ENCODE measurements at regions not wholly inside any gene's neighbourhood (a gene's known extent, or its start where the extent isn't known, plus 50 kb on each side); places are given as distances from the start of the nearest gene placed in this dataset.
A peak's percentile ranks its signal among the peaks of the same experiment; 100 is the strongest.

DNA sequence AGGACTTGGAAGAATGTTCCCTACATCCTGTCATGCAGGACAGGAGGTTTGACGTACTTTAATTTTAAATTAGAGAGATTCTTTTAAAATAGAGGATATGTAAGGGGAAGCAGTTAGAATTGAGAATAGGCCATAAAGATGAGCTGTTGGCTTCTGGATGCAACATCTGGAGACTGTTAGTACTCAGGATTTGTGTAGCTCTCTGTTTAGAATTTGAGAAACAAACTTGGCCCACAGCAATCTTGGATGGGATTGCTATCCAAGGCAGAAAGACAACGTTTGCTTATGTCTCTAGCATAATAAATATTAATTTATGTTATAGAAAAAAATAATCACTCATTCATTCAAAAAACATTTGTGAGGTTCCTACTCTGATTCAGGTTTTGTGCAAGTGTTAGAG lies 398.4 kb upstream of the NOVA1 start:
- DNase-seq (ENCODE audit: low read depth) = peak; percentile 3

DNA sequence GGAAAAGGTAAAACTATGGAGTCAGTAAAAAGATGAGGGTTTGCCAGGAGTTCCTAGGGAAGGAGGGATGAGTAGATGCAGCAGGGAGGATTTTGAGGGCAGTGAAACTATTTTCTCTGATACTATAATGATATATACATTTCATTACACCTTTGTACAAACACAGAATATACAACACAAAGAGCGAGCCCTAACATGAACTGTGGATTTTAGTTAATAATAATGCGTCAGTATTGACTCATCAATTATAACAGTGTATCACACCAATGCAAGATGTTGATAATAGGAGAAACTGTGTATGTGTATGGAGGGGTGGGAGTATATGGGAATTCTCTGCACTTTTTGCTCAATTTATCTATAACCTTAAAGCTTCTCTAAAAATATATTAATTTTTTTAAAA lies 404.3 kb upstream of the NOVA1 start:
- no peak for DNase-seq (ENCODE audit: low read depth)

DNA sequence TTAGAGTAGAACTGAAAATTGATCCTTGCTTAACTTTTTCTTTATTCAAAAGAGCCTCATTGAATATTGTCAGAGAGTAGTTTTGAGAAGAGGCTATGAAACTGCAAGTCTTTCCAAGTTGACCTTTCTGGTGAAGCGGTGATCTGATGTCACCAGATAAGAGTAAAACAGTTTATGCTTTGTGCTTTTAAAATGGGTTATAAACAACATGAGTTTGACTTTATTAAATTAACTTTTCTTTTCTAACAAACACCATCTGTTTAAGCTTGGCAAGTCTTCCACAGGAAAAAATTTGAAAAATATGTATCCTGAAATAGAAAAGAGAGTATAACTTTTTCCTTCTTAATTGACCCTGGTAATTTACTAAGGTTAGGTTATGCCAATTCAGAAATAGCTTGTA lies 408.7 kb upstream of the NOVA1 start:
- no peak for DNase-seq (ENCODE audit: low read depth)

DNA sequence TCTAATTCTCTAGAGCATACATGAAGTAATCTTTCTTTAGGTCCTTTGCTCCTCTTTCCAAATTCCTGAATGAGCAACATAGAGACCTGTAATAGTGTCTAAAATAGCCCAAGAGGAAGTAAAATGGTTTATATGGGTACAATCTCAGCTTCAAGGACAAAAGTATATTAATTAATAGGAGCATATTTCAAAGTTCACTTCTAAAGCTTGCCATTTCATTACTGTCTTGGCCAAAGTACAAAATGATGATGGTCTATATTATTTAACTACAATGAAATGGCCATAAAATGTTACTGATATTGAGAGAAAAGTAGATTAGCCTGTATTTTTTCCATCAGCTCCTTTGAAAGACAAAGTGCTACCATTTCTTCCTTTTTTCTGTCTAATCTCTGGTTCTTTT lies 410.4 kb upstream of the NOVA1 start:
- DNase-seq (ENCODE audit: low read depth) = no peak

DNA sequence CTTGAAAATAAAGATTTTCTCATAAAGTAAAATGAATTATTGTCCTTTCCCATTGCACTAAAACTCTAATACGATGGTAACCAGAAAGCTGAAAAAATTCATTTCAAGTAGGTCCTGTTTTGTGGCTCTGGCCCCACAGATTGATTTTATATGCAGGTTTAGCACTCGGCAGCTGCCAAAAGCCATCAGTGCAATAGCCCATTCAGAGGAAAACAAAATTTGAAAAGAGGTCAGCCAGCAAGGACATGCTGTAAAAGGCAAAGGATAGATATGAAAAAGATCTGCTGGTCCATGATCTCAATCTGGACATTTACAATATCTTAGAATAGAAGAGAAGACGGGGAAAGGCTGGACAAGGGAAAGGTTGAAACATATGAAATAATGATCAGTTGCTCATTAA lies 414.8 kb upstream of the NOVA1 start:
- no peak for DNase-seq (ENCODE audit: low read depth)

DNA sequence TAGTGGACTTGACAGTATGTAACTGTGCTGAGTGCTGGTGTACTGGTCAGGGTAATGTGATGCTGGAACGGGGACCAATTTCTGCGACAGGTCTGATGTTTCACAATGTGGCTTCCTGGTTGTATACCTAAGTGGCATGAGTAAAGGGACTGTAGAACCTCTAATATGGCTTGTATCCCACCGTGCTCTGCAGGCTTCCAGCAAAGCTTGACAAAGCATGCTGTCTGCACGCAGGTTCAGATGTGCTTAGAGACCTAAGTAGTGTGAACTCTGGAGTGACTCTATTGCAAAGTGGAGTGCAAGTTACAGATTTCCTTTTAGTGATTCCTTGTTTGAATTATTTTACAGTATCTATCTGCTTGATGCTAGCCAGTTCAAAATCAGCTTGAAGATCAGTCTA lies 415.8 kb upstream of the NOVA1 start:
- no peak for DNase-seq (ENCODE audit: low read depth)

DNA sequence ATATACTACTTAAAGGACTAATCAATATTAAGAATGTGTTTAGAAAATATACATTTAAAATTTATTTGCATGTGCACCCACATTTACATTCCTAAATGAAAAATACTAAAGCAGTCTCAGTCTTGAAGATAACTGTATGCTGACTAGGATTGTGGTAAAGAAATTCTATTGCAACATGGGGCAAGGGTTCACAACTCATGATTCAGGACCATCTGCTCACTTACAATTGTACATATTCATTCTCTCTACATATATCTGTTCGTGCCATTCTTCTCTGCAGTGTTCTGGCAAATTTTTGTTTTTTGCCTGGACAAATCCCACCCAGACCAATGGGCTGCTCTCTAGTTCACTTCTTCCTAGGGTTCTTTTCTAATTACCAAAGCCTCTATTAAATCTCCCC lies 417.2 kb upstream of the NOVA1 start:
- no peak for DNase-seq (ENCODE audit: low read depth)

DNA sequence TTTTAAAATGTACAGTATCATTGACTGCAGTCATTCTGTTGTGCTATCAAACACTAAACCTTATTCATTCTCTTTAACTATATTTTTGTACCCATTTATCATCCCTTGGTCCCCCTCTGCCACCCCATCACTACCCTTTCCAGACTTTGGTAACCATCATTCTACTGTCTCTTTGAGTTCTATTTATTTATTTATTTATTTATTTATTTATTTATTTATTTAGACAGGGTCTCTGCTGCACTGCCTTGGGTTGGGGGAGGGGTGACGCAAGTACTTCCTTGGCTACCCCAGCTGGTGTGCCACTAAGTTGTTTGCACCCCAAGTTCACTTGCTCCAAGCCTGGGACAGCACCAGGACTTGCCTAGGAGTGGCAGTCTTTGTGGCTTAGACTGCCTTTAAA lies 427.8 kb upstream of the NOVA1 start:
- no peak for DNase-seq (ENCODE audit: low read depth)

DNA sequence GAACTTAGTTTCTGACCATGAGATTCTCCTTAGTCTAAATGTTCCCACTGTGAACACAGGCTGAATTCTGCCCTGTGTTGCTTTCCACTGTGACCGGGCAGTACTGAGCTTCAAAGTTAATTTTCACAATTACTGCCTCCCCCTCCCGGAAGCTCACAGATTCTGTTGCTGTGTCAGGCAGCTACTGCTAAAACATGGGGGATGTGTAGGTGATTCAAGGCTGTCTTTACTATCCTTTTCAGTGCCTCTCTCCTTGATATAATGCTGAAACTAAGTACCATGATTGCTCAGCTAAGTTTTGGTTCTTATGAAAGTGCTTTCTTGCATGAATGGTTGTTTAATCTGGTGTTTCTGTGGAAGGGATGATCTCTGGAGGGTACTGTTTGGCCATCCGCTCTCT lies 428.3 kb upstream of the NOVA1 start:
- DNase-seq (ENCODE audit: low read depth) = no peak

DNA sequence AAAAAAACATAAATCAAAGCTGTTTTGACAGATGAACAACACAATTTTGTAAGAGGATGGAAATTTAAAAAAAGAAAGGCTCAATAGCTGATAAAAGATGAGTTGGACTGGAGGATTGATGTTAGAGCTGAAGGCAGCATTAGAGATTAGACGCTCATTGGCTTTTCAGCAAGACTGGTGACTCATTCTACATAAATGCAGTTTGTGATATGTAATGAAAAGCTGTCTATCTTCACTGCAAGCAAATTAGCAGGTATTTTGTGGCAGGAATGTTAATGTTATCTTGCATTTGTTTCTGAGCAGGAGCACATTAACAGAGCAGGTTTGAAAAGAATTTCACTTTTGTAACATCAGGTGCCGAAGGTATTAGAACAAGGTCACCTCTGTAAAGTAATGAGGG lies 442.7 kb upstream of the NOVA1 start:
- DNase-seq (ENCODE audit: low read depth) = no peak

DNA sequence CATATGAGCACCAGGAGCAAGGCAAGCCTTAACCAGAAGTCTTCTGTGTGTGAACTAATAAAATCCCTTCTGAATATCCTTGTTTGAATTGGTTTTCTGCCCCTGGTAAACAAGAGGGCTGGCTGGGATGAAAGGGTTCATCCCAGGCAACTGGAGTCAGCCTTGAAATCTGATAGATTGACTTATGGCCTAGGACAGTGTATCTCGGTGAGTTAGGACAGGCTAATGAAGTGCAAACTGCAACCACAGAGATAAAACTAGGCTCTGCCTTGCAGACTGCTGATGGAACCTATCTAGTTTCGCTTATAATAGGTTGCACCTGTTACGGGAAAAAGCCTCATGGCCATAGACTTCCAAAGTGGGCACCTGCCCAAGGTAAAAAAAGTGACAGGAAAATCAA lies 451.9 kb upstream of the NOVA1 start:
- DNase-seq (ENCODE audit: low read depth) = no peak

DNA sequence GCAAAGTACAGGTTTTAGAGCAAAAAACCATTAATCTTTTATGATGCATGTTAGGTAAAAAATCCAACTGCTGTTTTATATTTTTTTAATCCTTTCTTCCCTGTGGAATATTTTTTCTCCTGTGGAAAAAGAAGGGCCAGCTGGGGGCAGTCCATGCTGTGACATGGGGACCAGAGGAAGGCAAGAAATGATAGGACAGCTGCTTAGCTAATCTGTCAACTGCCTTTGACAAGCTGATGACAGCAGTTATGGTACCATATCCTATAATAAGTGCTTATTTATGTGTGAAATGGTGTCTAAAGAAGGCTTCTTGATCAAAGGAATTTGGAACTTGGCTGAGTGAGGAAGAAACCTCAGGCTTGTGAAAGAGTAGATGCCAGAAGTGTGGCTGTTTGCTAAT lies 452.4 kb upstream of the NOVA1 start:
- no peak for DNase-seq (ENCODE audit: low read depth)

DNA sequence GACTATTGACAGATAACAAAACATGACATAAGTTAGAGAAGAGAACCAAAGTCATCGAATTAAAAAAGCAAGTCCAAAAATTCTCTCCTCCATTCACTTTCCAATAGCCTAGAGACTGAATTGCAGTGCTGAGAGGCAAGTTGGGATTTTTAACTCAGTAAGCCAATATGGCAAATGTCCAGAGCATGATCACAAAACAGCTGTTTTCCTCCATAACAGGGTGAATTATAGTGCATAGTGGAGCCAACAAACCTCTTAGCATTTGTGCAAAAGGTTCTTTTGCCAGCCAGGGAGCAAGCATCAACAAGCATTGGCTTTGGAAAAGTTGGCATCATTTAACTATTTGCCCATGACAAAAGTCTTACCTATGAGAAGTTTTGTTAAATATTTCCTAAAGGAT lies 458.8 kb upstream of the NOVA1 start:
- peak; percentile 6 for DNase-seq (ENCODE audit: low read depth)

DNA sequence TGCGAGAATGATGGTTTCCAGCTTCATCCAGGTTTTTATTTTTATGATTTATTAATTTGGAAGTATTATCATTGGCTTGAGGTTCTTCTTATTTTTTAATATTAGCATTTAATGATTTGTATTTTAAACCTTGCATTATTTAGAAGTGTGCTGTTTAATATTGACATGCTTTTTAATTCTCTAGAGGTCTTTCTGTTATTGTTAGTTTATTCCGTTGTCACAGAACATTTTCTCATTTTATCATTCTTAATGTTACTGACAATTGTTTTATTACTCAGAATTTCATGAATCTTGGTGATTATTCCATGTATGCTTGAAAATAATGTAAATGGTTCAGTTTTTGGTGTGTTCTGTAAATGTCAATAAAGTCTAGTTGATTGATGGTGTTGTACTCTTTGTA lies 463.5 kb upstream of the NOVA1 start:
- DNase-seq (ENCODE audit: low read depth) = no peak

DNA sequence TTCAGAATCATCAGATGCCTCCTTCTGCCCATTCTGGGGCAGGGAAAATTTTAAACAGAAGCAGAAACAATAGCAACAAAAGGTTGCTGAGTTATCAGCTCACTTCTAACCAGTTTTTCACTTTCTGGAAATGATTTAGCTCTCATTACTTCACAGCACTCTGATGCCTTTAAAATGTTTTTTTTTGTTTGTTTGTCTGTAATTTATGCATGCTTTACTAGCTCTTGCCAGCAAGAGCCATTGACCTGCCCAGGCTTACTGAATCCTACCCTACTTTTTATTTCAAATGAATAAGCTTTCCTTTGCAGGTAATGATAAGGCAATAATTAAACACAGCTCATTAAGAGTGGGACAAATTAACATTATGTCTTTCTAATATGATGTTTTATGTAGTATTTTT lies 466.1 kb upstream of the NOVA1 start:
- no peak for DNase-seq (ENCODE audit: low read depth)

DNA sequence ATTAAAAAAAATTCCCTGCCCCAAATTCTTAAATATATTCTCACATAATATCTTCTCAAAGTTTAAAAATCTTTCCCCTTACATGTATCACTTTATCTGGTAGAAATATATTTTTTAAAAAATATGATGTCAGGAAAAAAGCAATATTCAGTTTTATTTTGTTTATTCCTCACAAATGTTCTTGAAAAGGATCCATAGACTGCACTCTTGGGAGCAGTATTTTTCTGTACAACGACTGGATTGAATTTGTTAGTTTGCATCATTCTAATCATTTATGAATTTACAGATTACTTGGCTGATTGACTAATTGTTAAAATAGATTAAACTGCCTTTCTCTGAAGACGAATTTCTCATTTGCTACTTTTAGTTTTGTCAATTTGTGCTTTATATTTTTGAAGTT lies 468.1 kb upstream of the NOVA1 start:
- no peak for DNase-seq (ENCODE audit: low read depth)

DNA sequence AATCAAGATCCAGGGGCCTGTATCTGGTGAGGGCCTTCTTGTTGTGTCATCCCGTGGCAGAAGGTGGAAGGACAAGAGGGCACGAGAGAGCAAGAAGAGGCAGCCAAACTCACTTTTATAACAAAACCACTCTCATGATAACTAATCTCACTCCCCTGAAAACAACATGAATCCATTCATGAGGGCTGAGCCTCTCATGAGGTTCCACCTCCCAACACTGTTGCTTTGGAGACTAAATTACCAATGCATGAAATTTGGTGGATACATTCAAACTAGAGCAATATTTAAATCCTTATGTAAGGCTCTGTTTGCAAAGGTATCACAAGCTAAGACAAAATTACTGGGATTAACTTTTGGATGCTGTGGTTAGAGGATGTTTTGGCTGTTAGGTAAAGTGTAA lies 470.1 kb upstream of the NOVA1 start:
- DNase-seq (ENCODE audit: low read depth) = no peak

DNA sequence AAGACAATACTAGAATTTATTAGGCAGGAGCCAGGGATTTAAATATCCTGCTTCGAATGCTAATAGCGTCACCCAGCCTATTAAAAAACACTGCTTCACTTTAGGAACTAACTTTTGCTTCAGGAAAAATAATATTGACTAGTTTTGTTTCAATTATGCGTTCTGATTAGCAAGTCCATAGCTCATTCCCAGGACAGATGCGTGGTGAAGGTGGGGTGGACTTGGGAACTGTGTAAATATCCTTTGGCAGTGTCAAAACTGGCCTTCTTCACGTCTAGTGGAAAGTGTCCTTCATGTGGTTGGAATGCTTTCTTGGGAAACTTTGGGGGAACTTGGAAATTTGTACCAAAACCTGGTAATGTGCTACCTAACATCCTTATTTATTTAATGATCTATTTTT lies 474.8 kb upstream of the NOVA1 start:
- no peak for DNase-seq (ENCODE audit: low read depth)

DNA sequence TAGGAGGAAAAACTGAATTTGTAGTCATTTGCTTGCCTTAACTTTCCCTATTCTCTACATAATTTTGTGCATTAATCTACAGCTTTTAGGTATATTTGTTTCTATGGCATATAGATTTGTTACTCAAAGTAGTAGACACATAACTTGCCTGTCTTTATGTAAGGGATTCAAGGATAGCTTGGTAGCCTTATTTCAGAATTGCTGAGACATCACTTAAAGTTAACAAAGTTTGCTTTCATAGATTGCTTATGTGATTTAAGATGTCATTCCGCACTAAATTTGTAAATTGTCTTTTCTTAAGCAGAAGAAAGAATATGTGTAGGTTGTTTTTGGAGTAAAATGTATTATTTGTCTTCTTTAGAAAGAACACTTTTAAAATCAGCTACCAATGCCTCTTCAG lies 477.7 kb upstream of the NOVA1 start:
- no peak for DNase-seq (ENCODE audit: low read depth)

DNA sequence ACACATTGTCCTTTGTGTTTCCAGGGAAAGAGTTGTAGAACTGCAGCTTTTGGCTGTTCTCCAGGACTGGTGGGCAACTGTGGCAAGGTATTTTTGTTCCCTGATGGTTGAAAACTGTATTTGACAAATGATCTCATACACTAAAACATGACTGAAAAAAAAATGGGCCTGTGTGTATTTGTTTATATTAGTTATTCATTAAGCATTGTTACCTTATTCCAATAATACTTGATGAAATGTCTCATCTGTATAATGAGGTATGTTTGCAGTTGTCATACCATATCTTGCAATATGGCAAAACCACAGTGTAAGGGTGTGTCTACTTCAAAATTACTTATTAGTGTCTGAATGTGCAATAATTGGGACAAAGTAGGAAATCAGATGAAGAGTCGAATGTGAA lies 479.4 kb upstream of the NOVA1 start:
- no peak for DNase-seq (ENCODE audit: low read depth)

DNA sequence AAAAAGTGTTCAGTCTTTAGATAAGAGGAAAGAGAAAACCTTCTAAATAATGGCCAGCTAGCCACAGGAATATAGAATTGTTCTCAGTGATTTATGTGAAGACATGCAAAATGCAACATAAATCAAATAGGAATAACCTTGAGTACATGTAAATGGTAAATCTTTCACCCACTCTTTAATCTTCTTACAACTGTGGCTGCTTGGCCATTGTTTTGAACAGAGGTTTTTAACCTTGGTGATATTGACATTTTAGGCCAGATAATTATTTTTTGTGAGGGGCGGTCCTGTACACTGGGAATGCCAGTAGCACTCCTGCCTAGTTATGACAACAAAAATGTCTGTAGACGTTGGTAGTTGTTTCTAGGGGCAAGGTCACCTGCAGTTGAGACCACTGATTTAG lies 479.9 kb upstream of the NOVA1 start:
- no peak for DNase-seq (ENCODE audit: low read depth)

DNA sequence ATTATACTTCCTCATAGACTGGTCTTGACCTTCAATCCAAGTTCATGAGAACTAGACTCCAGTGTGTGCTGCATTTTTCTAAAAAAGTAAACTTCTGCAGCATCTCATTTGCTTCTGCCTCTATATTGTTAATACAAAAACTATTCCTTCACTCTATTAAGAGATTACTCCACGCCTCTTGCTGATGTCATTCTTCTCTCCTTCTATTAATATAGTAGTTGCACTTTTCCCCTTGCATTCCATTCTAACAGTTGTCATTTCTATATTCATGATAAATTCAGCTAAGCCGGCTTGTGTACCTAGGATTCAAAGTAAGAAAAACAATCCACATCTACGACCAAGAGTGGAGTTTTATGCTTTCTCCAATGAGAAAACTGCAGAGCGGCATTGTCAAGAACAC lies 480.4 kb upstream of the NOVA1 start:
- DNase-seq (ENCODE audit: low read depth) = no peak

DNA sequence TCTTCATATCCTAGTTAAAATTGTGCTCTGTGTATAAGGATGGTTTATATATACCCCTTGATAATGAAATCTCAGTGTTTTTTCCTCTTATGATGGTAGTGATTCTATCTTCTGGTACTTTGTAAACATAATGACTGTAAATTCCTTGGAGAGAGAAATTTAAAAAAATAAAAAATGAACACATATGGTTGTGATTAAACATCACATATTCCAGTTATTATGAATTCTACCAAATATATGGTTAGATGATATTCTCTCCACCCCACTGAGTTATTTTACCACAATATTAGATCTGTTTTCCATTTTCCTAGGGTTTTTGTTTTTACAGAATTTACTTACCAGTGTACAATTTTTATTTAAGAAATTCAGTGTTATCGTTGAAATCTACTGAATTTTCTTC lies 481.9 kb upstream of the NOVA1 start:
- no peak for DNase-seq (ENCODE audit: low read depth)

DNA sequence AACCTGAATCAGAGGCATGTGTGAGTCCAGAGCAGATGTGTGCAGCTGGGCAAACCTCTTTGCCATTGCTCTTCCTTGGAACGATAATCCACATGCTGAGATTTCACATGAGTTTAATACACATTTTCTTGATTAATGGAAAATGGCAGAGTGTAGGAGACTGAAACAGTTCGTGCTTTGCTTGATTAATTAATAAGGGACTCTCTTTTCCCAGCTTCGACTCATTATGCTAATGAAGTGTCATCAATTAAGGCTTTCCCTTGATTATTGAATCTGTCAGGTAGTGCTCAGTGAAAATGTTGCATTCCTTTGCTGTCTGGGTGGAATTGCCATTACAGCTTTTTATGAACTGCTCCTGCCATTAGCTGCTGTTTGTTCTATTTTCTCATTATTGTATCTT lies 487.7 kb upstream of the NOVA1 start:
- no peak for DNase-seq (ENCODE audit: low read depth)

DNA sequence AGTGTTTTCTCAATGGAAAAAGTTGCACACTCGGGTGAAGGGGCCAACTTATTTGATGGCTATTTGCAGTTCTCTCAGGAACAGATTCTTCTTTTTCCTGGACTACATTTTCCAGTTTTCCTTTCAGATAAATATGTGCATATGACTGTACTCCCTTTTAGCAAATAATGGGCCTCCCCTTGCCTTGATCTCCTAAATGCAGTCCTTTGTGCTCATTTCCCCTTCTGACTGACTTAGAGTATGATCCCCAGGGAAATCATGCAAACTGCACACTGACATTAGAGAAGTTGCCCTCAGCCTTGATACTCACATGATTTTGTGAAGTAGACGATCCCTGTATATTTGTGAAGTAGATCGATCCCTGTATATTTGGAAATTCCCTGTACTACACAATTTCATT lies 492.9 kb upstream of the NOVA1 start:
- DNase-seq (ENCODE audit: low read depth) = no peak

DNA sequence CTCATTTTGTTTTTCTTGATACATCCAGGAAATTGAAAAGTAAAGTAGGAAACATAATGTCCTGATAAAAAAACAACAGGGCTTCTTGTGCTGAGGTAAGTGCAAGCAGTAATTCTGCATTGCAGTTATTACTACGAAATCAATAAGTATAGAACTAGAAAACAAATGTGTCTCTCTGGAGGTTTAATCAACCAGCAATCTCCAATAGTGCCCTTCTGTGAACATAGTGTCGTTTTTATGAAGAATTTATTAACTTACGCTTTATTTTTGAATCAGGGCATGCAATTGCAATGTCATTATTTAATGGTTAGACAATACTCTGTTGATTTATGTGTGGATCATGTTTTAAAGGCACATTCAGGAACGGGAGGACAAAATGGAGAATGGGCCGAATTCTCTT lies 494.1 kb upstream of the NOVA1 start:
- DNase-seq (ENCODE audit: low read depth) = no peak
